Mesenchymal stem cell (in vitro differentiated cells and primary cell): ENCODE measurements at regions not wholly inside any gene's neighbourhood (a gene's known extent, or its start where the extent isn't known, plus 50 kb on each side); places are given as distances from the start of the nearest gene placed in this dataset. TPM values are rescaled to one million over a fixed set of nuclear protein-coding genes. Genes with fewer than 3 reads are reported as not detected.

Experiments used
- small RNA-seq: library from polyadenylated mRNA; stranded (forward); fragments of <200 nt; extraction: miRNeasy Mini kit (QIAGEN cat#:217004); gene quantifications from one replicate; pipeline ENCODE3, GENCODE V24; 2013; ENCODE audit warnings: low read depth

Small RNA genes in the stretch of these regions (small RNA-seq; reads per million reads assigned to genes)
- gene AC006499.8 = not detected
